ENCODE measurements at regions not wholly inside any gene's neighbourhood (a gene's known extent, or its start where the extent isn't known, plus 50 kb on each side); places are given as distances from the start of the nearest gene placed in this dataset.
A peak's percentile ranks its signal among the peaks of the same experiment; 100 is the strongest.
"Not testable (repeated sequence)": the region's sequence is repeated elsewhere in the genome, so short reads cannot be mapped to it uniquely, and the experiment has no call there.

DNA sequence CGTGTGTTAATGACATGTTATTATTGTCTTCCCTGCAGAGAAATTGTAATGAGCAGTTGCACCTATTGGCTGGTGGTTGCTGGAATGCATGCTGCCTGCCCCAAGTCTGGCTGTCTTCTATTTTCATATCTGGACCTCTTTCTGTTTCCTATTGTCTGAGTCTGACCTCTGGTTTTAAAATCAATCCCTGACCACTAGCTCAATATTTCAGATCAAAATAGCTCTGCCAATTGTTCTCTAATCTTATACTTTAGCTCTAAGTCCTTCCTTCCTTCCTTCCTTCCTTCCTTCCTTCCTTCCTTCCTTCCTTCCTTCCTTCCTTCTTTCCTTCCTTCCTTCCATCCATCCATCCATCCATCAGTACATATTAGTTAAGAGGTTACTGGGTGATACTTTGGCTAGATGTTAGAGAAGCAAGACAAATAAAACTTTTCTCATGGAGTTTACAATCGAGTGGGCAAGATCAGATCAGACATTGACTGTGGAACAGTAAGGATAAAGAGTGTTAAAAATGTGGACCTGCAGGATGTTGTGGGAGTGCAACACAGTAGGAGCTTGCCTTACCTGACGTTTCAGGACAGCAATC lies 417.1 kb downstream of the SOCS6 start:
- no peak for DNase-seq

DNA sequence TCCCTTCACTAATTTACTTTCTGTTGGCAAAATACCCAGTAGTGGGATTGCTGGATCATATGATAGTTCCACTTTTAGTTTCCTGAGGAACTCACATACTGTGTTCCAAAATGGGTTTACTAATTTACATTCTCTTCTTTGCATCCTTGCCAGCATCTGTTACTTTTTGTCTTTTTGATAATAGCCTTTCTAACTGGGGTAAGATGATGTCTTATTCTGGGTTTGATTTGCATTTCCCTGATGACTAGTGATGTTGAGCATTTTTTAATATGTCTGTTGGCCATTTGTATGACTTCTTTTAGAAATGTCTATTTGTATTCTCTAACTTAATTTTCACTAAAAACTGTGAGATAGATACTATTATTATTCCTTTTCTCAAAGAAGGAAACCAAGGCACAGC lies 411.7 kb downstream of the SOCS6 start:
- DNase-seq = no peak

DNA sequence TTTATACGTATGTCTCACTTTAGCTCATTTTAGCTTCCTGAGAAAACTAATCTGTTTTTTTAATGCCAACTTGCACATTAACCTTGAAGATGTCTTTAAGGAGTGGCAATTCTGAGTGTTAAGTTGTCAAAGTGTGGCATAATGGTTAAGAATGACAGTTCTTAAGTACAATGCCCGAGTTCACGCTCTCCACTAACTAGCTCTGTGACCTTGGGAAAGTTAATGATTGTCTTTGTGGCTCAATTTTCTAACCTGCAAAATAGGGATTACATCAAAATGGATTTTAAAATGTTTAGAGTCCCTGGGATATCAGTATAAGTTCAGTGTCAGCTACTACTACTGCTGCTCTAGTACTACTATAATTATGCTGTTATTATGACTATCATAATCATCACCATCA lies 409.7 kb downstream of the SOCS6 start:
- no peak for DNase-seq

GRCh38 chr18:70693246-70693645 lies 404.4 kb downstream of the SOCS6 start:
- no peak for DNase-seq

GRCh38 chr18:70689765-70690164 lies 400.9 kb downstream of the SOCS6 start:
- not testable (repeated sequence) for DNase-seq

DNA sequence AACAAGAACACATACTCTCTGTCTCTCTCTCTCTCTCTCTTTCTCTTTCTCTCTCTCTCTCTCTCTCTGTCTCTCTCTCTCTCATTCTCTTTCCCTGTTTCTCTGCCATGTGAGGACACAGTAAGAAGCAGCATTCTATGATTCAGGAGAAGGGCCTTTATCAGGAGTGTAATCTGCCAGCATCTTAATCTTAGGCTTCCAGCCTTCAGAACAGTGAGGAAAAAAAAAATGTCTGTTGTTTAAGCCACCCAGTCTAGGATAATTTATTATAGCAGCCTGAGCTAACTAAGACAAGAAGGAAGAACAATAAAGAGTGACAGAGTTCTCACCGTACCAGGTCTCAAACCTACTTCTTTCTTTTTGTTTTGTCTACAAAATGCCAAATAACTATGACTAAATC lies 399.4 kb downstream of the SOCS6 start:
- DNase-seq = no peak

DNA sequence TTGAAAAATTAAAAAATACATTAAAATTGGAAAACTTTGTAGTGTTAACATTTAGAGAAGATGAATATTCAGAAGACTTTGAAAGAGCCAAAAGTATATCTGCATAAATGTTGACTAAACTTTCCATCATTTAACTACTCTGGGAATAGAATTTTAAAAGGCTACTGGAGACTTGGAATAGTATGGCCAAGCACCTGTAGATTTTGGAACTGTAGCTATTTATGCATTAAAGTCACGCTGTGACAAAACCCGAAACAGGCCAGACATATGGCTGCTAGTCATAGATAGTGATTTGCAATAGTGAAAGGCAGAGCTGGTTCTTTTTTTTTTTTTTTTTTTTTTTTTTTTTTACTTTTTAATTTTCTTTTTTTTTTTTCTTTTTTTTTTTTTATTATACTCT lies 396.0 kb downstream of the SOCS6 start:
- no peak for DNase-seq

GRCh38 chr18:70683263-70683662 lies 394.4 kb downstream of the SOCS6 start:
- no peak for DNase-seq

GRCh38 chr18:70674896-70675295 lies 386.1 kb downstream of the SOCS6 start:
- no peak for DNase-seq

DNA sequence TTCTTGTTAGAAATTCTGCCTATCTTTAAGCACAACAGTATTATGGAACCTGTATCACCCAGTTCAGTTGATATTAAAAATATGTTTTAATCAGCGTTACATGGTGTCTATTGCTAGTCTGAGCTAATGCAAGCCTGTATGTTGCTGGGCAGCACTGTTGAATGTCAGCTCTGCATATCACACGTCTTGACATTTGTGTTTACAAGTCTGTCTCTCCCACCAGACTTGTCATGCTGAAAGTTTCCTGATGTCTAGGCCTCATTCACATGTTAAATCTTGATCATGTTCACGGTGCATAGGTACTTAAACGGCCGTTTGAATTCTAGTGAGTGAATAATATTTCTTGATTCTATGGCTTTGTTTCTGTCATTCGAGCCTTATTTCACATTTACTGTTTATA lies 385.0 kb downstream of the SOCS6 start:
- DNase-seq = no peak

DNA sequence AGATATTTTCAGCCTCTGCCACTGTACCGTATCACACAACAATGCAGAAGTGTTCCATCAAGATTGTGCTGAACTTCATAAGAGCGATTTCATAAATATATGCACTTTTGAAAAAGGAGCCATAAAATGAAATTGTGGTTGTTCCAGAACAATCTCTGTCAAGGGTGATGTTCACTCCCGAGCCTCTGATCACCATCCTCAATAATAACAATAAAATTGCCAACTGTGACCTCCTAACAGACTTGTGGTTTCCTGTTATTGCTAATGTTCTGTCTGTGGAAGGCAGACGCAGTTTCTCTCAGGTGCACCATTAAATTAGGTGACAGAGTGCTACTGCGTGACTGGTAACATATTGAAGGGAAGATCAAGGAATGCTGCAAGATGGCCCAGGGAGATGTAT lies 383.7 kb downstream of the SOCS6 start:
- DNase-seq = peak in 1 of 4 experiments; percentile 1

- peak in 2 of 4 experiments; percentile 1 to 13 for DNase-seq
Measured at GRCh38 chr18:70671889-70672565, 383.2 kb downstream of the SOCS6 start.

DNA sequence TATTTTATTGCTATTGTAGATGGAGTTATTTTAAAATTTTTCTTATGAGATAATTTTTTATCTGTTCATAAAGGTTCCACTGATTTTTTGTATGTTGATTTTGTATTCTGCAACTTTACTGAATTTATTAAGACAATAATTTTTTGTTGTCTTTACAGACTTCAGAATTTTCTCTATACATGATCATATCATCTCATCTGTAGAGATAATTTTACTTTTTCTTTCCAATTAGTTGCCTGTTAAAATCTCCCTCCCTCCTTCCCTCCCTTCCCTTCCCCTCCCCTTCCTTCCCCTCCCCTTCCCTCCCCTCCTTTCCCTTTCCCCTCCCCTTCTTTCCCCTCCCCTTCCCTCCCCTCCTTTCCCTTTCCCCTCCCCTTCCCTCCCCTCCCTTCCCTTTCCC lies 378.1 kb downstream of the SOCS6 start:
- no peak for DNase-seq

DNA sequence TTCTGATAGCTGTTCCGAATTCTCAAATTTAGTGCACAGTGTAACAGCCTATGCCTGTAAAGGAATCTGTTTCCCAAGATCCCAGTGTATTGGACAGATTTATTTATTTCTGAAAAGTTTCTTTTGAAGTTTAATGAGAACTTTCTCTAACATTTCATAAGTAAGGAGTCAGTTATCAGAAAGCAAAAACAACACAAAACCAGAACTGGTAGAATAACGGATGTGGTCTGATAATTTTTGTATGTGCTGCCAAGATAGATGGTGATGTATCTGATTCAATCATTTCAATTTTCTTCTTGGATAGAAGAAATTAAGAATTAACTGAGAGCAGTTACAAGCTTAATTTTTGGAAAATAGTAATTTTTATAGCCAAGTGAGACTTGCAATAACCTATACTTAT lies 374.3 kb downstream of the SOCS6 start:
- no peak for DNase-seq

DNA sequence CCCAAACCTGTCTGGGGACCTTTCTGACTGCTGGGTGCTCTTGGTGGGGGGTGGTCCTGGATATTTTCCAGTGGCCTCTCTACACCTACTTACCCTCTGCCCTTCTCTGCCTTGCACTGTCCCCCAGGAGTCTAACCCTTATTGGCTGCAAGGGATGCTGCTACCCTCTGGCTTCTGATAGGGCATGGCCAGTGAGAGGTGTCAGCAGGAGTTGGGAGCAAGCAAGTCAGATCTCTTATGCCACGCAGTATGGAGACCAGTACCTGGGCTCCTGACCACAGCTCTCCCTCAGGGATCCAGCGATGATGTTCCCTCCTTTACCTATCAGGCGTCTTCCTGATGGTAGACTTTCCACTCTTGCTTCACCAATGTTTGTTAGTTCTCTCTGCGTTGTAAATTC lies 373.7 kb downstream of the SOCS6 start:
- no peak for DNase-seq

DNA sequence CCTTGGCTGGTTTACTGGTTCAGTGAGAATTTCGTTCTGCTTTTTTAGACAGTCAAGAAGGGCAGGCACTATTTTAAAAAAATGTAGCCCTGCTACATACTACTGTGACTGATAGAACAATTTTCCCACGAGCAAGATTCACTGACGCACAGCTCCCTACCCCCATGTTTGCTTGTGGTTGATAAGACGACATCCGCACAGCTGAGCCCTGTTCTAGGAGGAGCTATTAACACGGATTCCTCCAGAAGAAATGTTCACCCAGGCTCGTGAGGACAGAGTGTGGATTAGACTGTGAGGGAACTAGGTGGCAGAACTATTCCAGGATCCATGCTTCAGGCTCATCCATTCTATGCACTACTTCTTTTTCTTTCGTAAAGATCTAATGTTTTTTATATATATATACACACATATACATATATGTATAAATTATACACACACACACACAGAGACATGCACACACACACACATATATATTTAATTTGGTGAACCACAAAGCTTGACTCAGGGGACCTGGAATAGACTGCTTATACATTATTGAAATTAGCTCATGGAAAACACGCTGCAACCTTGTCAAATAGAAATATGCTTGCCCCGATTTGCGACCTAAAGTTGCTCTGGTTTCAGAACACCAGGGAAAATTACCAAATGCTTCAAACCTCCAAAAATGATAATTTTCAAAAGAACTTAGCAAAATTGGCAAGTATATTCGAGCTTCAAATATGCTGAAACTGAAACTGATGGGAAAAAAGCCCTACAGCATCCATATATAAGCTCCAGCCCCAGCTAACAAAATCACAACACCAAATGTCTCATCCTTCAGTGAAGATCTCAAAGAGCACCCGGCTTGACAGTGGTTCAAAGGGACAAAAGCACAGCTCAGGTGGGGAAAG lies 370.4 kb downstream of the SOCS6 start:
- DNase-seq = peak in 2 of 4 experiments; percentile 6 to 13

DNA sequence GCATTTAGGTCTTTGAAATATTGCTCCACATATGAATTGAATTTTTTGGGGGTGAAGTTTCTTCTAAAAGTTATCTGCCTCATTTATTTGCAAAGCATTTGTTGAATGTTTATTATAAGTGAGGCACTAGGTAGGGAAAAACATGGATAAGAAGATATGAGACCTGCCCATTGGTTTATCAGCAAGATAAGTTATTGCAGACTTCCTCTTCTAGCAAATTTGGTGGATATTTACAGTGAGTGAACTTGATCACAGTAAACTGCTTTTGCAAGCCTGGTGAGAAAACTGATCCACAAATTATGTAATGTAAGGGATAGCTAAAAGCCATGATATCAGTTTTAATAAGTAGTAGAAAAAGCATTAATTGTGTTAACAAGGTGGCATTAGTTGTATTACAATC lies 364.8 kb downstream of the SOCS6 start:
- no peak for DNase-seq

DNA sequence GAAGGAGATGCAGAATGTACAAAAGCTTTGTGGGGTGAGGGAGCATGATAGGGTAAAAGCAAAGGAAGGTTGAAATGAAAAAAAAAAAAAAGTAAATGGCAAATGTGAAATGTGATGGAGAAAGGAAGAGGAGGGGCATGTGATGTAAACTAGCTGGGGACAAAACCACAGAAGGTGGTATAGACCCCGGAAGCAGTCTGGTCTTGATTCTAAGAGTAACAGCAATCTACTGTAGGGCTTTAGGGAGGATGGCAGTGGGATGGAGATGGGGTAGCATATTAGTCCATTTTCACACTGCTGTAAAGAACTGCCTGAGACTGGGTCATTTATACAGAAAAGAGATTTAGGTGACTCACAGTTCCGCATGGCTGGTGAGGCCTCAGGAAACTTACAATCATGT lies 362.0 kb downstream of the SOCS6 start:
- DNase-seq = no peak

GRCh38 chr18:70649683-70650082 lies 360.8 kb downstream of the SOCS6 start:
- no peak for DNase-seq

GRCh38 chr18:70645971-70646370 lies 357.1 kb downstream of the SOCS6 start:
- no peak for DNase-seq

DNA sequence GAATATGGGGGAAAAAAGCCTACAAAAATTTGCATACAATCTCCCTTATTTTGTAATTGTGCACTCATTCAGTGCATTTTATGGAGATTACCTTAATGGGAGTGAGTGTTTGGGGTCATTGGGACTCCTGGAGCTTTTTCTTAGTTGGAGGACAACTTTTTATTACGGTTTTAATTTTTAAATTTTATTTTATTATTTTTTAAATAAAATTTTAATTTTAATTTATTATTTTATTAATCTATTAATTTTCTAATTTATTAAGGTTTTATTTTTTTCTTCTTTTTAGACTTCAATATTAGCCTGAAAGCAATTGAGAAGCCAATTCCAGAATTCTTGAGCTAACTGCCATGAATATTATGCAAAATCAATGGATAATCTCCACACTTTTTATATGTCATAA lies 355.0 kb downstream of the SOCS6 start:
- DNase-seq = no peak

DNA sequence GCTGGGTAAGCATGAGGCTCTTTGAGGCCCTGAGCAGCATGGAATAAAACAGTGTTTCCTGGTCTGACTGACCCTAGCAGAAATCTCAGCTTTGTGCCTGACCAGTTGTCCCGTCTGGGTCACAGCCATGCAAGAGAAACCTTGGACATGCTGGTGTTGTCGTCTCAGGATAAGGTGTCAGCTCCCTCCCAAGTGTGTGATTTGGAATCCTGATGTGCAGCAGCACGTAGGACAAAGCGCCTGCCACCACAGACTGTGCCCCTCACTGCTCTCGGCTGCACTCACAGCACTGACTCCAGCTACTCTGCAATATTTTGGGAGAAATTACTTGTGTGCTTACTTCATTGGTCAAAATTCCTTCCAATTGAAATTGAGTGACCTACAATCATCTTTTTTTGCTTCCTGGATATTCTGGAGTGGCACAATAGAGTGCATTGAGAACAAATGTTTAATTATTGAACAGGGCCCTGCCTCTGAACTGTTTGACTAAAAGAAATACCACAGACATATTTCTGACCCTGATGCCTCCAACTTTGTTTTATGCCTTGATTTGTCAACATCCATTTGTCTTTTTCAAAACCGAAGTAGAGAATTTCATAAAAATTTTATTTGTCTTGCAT lies 352.4 kb downstream of the SOCS6 start:
- DNase-seq = no peak

DNA sequence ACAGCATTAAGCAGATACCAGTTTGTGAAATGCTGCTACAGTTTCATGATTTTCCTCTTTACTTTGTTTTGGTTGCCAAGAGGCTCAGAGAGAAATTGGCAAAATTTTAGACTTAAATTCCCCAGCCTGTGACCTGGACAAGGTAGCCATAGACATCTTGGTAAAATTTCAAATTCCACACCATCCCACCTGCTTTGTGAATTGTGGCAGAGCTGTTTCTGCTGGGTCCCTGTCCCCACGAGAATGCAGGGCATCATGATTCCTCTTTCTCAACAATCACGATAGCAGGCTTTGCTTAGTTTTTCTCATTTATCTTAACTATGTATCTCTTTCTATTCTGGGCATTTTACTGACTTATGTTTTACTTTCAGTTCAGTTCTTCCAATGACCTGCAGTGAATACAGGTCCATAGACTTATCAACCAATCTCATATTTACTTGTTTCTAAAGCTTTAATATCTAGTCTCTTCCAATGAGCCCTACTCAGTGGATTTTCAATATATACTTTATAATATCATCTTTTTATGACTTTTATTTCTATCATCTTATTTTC lies 351.6 kb downstream of the SOCS6 start:
- no peak for DNase-seq

Measured in activated CD4-positive, CD25-positive, alpha-beta regulatory T cell (primary cell).